NCI-H1417 treated with DMSO at 0.1 percent for 48 hours (cell line): ENCODE measurements at regions not wholly inside any gene's neighbourhood (a gene's known extent, or its start where the extent isn't known, plus 50 kb on each side); places are given as distances from the start of the nearest gene placed in this dataset.

Experiments used
- DNase-seq: peaks from one replicate; lab custom pipeline; 2025; lab: John Stamatoyannopoulos, UW

GRCh38 chr2:2828774-2829368 lies 497.8 kb upstream of the MYT1L start:
- no peak for DNase-seq

GRCh38 chr2:2827761-2828221 lies 496.7 kb upstream of the MYT1L start:
- DNase-seq = no peak

- DNase-seq = no peak
These were observed 496.1 kb upstream of the MYT1L start for GRCh38 chr2:2827046-2827636.

- DNase-seq = no peak
These were observed 495.5 kb upstream of the MYT1L start for GRCh38 chr2:2826621-2827020.

- no peak for DNase-seq
These were observed 495.1 kb upstream of the MYT1L start for GRCh38 chr2:2826209-2826551.

GRCh38 chr2:2825516-2826208 lies 494.6 kb upstream of the MYT1L start:
- DNase-seq = no peak

- DNase-seq = no peak
These were observed 494.0 kb upstream of the MYT1L start for GRCh38 chr2:2825062-2825461.

- no peak for DNase-seq
These were observed 493.5 kb upstream of the MYT1L start for GRCh38 chr2:2824588-2824987.

GRCh38 chr2:2823061-2823753 lies 492.1 kb upstream of the MYT1L start:
- no peak for DNase-seq

- DNase-seq = no peak
These were observed 491.1 kb upstream of the MYT1L start for GRCh38 chr2:2822143-2822542.

GRCh38 chr2:2812648-2813047 lies 481.6 kb upstream of the MYT1L start:
- no peak for DNase-seq

GRCh38 chr2:2812117-2812516 lies 481.0 kb upstream of the MYT1L start:
- no peak for DNase-seq

- DNase-seq = no peak
These were observed 479.4 kb upstream of the MYT1L start for GRCh38 chr2:2810504-2810903.

GRCh38 chr2:2809771-2810170 lies 478.7 kb upstream of the MYT1L start:
- no peak for DNase-seq

- no peak for DNase-seq
These were observed 477.5 kb upstream of the MYT1L start for GRCh38 chr2:2808551-2809058.

- no peak for DNase-seq
These were observed 475.6 kb upstream of the MYT1L start for GRCh38 chr2:2806711-2807110.

GRCh38 chr2:2805263-2805662 lies 474.2 kb upstream of the MYT1L start:
- no peak for DNase-seq

- DNase-seq = no peak
These were observed 473.5 kb upstream of the MYT1L start for GRCh38 chr2:2804528-2804927.

- no peak for DNase-seq
These were observed 470.4 kb upstream of the MYT1L start for GRCh38 chr2:2801458-2801857.

GRCh38 chr2:2800697-2801096 lies 469.6 kb upstream of the MYT1L start:
- no peak for DNase-seq

GRCh38 chr2:2800001-2800400 lies 468.9 kb upstream of the MYT1L start:
- DNase-seq = no peak

GRCh38 chr2:2799151-2799697 lies 468.1 kb upstream of the MYT1L start:
- no peak for DNase-seq

- no peak for DNase-seq
These were observed 467.3 kb upstream of the MYT1L start for GRCh38 chr2:2798337-2798736.
